GM12874 (cell line): ENCODE measurements at regions not wholly inside any gene's neighbourhood (a gene's known extent, or its start where the extent isn't known, plus 50 kb on each side); places are given as distances from the start of the nearest gene placed in this dataset.

Experiments used
- CTCF ChIP-seq: IDR thresholded peaks from 2 replicates; pipeline ENCODE4 v1.5.1; 2011; ENCODE audit warnings: low read depth, mild to moderate bottlenecking, control low read depth, low read length, moderate library complexity; ENCODE audit not compliant: insufficient read depth

- TF ChIP-seq CTCF: no peak
Measured at GRCh38 chr2:195238379-195238778, 418.6 kb upstream of the SLC39A10 start.

- no peak for TF ChIP-seq CTCF
Measured at GRCh38 chr2:195214072-195214471, 443.0 kb upstream of the SLC39A10 start.

- no peak for TF ChIP-seq CTCF
Measured at GRCh38 chr2:195212586-195212985, 444.4 kb upstream of the SLC39A10 start.

- no peak for TF ChIP-seq CTCF
Measured at GRCh38 chr2:195202163-195202845, 454.7 kb upstream of the SLC39A10 start.

GRCh38 chr2:195199864-195200263, 457.2 kb upstream of the SLC39A10 start:
- no peak for TF ChIP-seq CTCF

GRCh38 chr2:195181059-195181705, 475.8 kb upstream of the SLC39A10 start:
- no peak for TF ChIP-seq CTCF

- TF ChIP-seq CTCF: no peak
Measured at GRCh38 chr2:195168369-195168768, 488.7 kb upstream of the SLC39A10 start.
